H1 (cell line): ENCODE measurements at regions not wholly inside any gene's neighbourhood (a gene's known extent, or its start where the extent isn't known, plus 50 kb on each side); places are given as distances from the start of the nearest gene placed in this dataset.

Experiments
- CTCF ChIA-PET: fragments of 300-600 bp; sonication (Branson Sonifier 250); formaldehyde crosslinking; loops from one replicate; lab custom pipeline; 2021; ENCODE audit not compliant: partially characterized antibody; lab: Charles Lee
- POLR2A ChIA-PET: fragments of 300-600 bp; sonication (Branson Sonifier 250); formaldehyde crosslinking; loops from one replicate; lab custom pipeline; 2021; ENCODE audit warnings: inconsistent platforms; ENCODE audit not compliant: partially characterized antibody; lab: Charles Lee
- DNase-seq, 2 experiments: peaks; one replicate each; pipeline versions ENCODE4 v3.0.0 to v3.0.0-alpha.2; 2010 to 2022; ENCODE audit warnings: low spot score in 2 of 2, low read depth in 1 of 2, mixed read lengths in 1 of 2
- FAIRE-seq: peaks from 2 replicates; lab custom pipeline; 2011; peaks lifted over from hg19 to GRCh38; lab: Jason Lieb, UNC
- H2AFZ ChIP-seq: 2 replicates; pipeline ENCODE4 v1.8.1; 2012; ENCODE audit warnings: low read length, inconsistent platforms
- H2AK5ac ChIP-seq: 2 replicates; pipeline ENCODE4 v1.6.1; 2013; ENCODE audit warnings: low read depth, low read length
- H2BK120ac ChIP-seq: replicated peaks from 2 replicates; pipeline ENCODE3; 2013; ENCODE audit warnings: low read depth, low read length, inconsistent platforms
- H2BK12ac ChIP-seq: 2 replicates; pipeline ENCODE4 v1.6.1; 2013; ENCODE audit warnings: low read depth, low read length
- H2BK15ac ChIP-seq: 2 replicates; pipeline ENCODE4 v1.6.1; 2013; ENCODE audit warnings: low read length
- H2BK20ac ChIP-seq: 2 replicates; pipeline ENCODE4 v1.6.1; 2013; ENCODE audit warnings: low read length
- H2BK5ac ChIP-seq: 2 replicates; pipeline ENCODE4 v1.6.1; 2013; ENCODE audit warnings: low read depth, low read length
- H3K14ac ChIP-seq: 2 replicates; pipeline ENCODE4 v1.6.1; 2013; ENCODE audit warnings: inconsistent platforms; ENCODE audit not compliant: insufficient read length
- H3K18ac ChIP-seq: 2 replicates; pipeline ENCODE4 v1.6.1; 2013; ENCODE audit warnings: low read length; ENCODE audit errors: extremely low read depth
- H3K23ac ChIP-seq: 2 replicates; pipeline ENCODE4 v1.6.1; 2013; ENCODE audit warnings: inconsistent platforms; ENCODE audit not compliant: insufficient read length
- H3K23me2 ChIP-seq: 2 replicates; pipeline ENCODE4 v1.6.1; 2013; ENCODE audit warnings: low read depth, low read length
- H3K27ac ChIP-seq: 2 replicates; pipeline ENCODE4 v1.6.1; 2011; ENCODE audit warnings: low read depth, low read length, inconsistent platforms
- H3K27me3 ChIP-seq, 4 experiments: replicated peaks in 1 of 4; 1 replicate in 1 of 4; 2 replicates in 3 of 4; pipeline versions ENCODE4 v1.6.1 to v1.8.1; 2011 to 2013; ENCODE audit warnings: low read length in 3 of 4, mild to moderate bottlenecking in 3 of 4, inconsistent platforms in 2 of 4, mixed read lengths in 2 of 4, moderate library complexity in 1 of 4; ENCODE audit not compliant: control insufficient read depth in 3 of 4, insufficient read depth in 3 of 4; ENCODE audit errors: extremely low read depth in 1 of 4
- H3K36me3 ChIP-seq, 4 experiments: 2 replicates each; pipeline versions ENCODE4 v1.6.1 to v1.8.1; 2011 to 2013; ENCODE audit warnings: mild to moderate bottlenecking in 4 of 4, low read length in 3 of 4, moderate library complexity in 2 of 4, control low read depth in 1 of 4, inconsistent platforms in 1 of 4; ENCODE audit not compliant: insufficient read depth in 4 of 4, control insufficient read depth in 2 of 4
- H3K4ac ChIP-seq: replicated peaks from 2 replicates; pipeline ENCODE3; 2013; ENCODE audit warnings: low read length, low read depth, mixed read lengths, inconsistent platforms; ENCODE audit not compliant: insufficient read length
- H3K4me1 ChIP-seq, 4 experiments: replicated peaks in 1 of 4; 1 replicate in 1 of 4; 2 replicates in 3 of 4; pipeline versions ENCODE4 v1.6.1 to v1.8.1; 2011 to 2013; ENCODE audit warnings: low read length in 3 of 4, inconsistent platforms in 2 of 4, mixed read lengths in 1 of 4; ENCODE audit not compliant: insufficient read depth in 4 of 4, control insufficient read depth in 3 of 4
- H3K4me2 ChIP-seq, 2 experiments: 2 replicates each; pipeline versions ENCODE4 v1.6.1 to v1.8.1; 2011 to 2013; ENCODE audit warnings: low read depth in 2 of 2, low read length in 2 of 2, control low read depth in 1 of 2, inconsistent platforms in 1 of 2, mild to moderate bottlenecking in 1 of 2; ENCODE audit not compliant: insufficient read depth in 1 of 2
- H3K4me3 ChIP-seq, 4 experiments: fragments of 200-600, 300-600 bp in 1 of 4; sonication (generic), shearing (Covaris generic), sonication (Bioruptor Twin) in 1 of 4; 2 replicates each; pipeline versions ENCODE4 v1.5.1 to v1.8.1; 2011 to 2016; ENCODE audit warnings: low read length in 4 of 4, low read depth in 3 of 4, control low read depth in 2 of 4, inconsistent platforms in 2 of 4, mild to moderate bottlenecking in 2 of 4, mixed read lengths in 1 of 4, moderate library complexity in 1 of 4; ENCODE audit not compliant: insufficient read depth in 2 of 4; ENCODE audit errors: extremely low read depth in 1 of 4
- H3K56ac ChIP-seq: replicated peaks from 2 replicates; pipeline ENCODE3; 2013; ENCODE audit warnings: low read depth, mild to moderate bottlenecking, mixed read lengths, low read length, inconsistent platforms; ENCODE audit not compliant: insufficient read length
- H3K79me1 ChIP-seq: 2 replicates; pipeline ENCODE4 v1.6.1; 2013; ENCODE audit warnings: low read depth, low read length, control low read depth
- H3K79me2 ChIP-seq, 2 experiments: 2 replicates each; pipeline versions ENCODE4 v1.6.1 to v1.8.1; 2012 to 2013; ENCODE audit warnings: low read length in 2 of 2, mild to moderate bottlenecking in 2 of 2, inconsistent platforms in 1 of 2; ENCODE audit not compliant: insufficient read depth in 2 of 2, control insufficient read depth in 1 of 2
- H3K9ac ChIP-seq, 4 experiments: replicated peaks in 1 of 4; 1 replicate in 1 of 4; 2 replicates in 3 of 4; pipeline versions ENCODE4 v1.6.1 to v1.8.1; 2011 to 2013; ENCODE audit warnings: low read depth in 3 of 4, low read length in 3 of 4, control low read depth in 2 of 4, mild to moderate bottlenecking in 2 of 4, moderate library complexity in 2 of 4, inconsistent platforms in 1 of 4; ENCODE audit errors: extremely low read depth in 1 of 4
- H3K9me3 ChIP-seq, 2 experiments: 2 replicates each; pipeline versions ENCODE4 v1.6.1 to v1.8.1; 2012 to 2013; ENCODE audit warnings: mild to moderate bottlenecking in 2 of 2, moderate library complexity in 2 of 2, control low read depth in 1 of 2, inconsistent platforms in 1 of 2, low read depth in 1 of 2, low read length in 1 of 2, mixed read lengths in 1 of 2; ENCODE audit not compliant: insufficient read depth in 2 of 2
- H4K20me1 ChIP-seq, 2 experiments: replicated peaks in 1 of 2; 2 replicates each; pipeline versions ENCODE3 to v1.8.1; 2011 to 2013; ENCODE audit warnings: inconsistent platforms in 2 of 2, low read length in 2 of 2, mild to moderate bottlenecking in 1 of 2; ENCODE audit not compliant: insufficient read depth in 2 of 2, control insufficient read depth in 1 of 2
- H4K5ac ChIP-seq: 2 replicates; pipeline ENCODE4 v1.6.1; 2013; ENCODE audit warnings: low read length, low read depth, mixed read lengths, inconsistent platforms; ENCODE audit not compliant: insufficient read length
- H4K8ac ChIP-seq: 2 replicates; pipeline ENCODE4 v1.8.0; 2013; ENCODE audit warnings: mild to moderate bottlenecking, moderate library complexity, low read length, inconsistent platforms; ENCODE audit not compliant: insufficient read depth; ENCODE audit errors: extremely low read depth
- H4K91ac ChIP-seq: replicated peaks from 2 replicates; pipeline ENCODE3; 2013; ENCODE audit warnings: low read length, mixed read lengths, inconsistent platforms; ENCODE audit not compliant: insufficient read length
- KDM1A ChIP-seq: fragments of 200-600, 300-600 bp; sonication (generic); IDR thresholded peaks from 2 replicates; pipeline ENCODE4 v1.7.1; 2016; ENCODE audit warnings: mild to moderate bottlenecking, low read length, borderline replicate concordance
- KDM4A ChIP-seq: IDR thresholded peaks from one replicate; pipeline ENCODE4 v1.7.1; 2012; ENCODE audit warnings: low read depth, mild to moderate bottlenecking, moderate library complexity, low read length, inconsistent platforms; ENCODE audit not compliant: severe bottlenecking
- NRF1 ChIP-seq: IDR thresholded peaks from 2 replicates; pipeline ENCODE4 v1.6.1; 2011; ENCODE audit warnings: mild to moderate bottlenecking, low read depth, low read length, improper control_type of control experiment
- RAD21 ChIP-seq, 2 experiments: IDR thresholded peaks in 1 of 2; conservative IDR thresholded peaks in 1 of 2; 2 replicates each; pipeline ENCODE4 v1.6.1; 2011; ENCODE audit warnings: low read depth in 2 of 2, low read length in 2 of 2, improper control_type of control experiment in 1 of 2, inconsistent platforms in 1 of 2, mild to moderate bottlenecking in 1 of 2, moderate library complexity in 1 of 2
- RNF2 ChIP-seq: fragments of 200-900, 300-1000 bp; sonication (generic); IDR thresholded peaks from 2 replicates; pipeline ENCODE4 v1.7.1; 2016; ENCODE audit warnings: borderline replicate concordance, low read depth, mild to moderate bottlenecking, antibody characterized with exemption, low read length; ENCODE audit not compliant: poor library complexity, severe bottlenecking; ENCODE audit errors: missing control alignments
- SIX5 ChIP-seq: IDR thresholded peaks from 2 replicates; pipeline ENCODE4 v1.6.1; 2011; ENCODE audit warnings: mild to moderate bottlenecking, low read depth, low read length
- TF ChIP-seq, protein P1 (sequence below), 3 experiments: IDR thresholded peaks; 1 replicate in 2 of 3; 2 replicates in 1 of 3; pipeline versions ENCODE4 v1.5.1 to v1.6.1; 2011; ENCODE audit warnings: low read length in 3 of 3, mild to moderate bottlenecking in 3 of 3, inconsistent platforms in 2 of 3, low read depth in 1 of 3, moderate library complexity in 1 of 3; ENCODE audit not compliant: insufficient read depth in 1 of 3; ENCODE audit errors: control extremely low read depth in 1 of 3

GRCh38 chr15:67935244-67935643, 95.4 kb upstream of the RNU6-1 start:
- no peaks in the 10 kb centered on the region for H3K79me2 ChIP-seq
- H3K14ac ChIP-seq, result no peak overlapping the region
- H3K4ac ChIP-seq, result no peak overlapping the region
- no peaks in the 10 kb centered on the region for H3K79me1 ChIP-seq
- H2BK15ac ChIP-seq, result no peak overlapping the region
- H3K27ac ChIP-seq, result no peak overlapping the region
- H3K27me3 ChIP-seq, result no peaks in the 10 kb centered on the region
- H3K36me3 ChIP-seq, result no peaks in the 10 kb centered on the region
- no peaks in the 10 kb centered on the region for H3K4me1 ChIP-seq
- DNase-seq, result no peak
- H3K23me2 ChIP-seq, result no peaks in the 10 kb centered on the region
- FAIRE-seq, result no peak
- no peak overlapping the region for H4K91ac ChIP-seq
- H2BK120ac ChIP-seq, result no peak overlapping the region
- ChIA-PET CTCF (interaction anchor here (0.5 to 1.3 kb wide), 3 partner anchors 17 to 228 kb away, joined by 3 to 4 read pairs (median 3); no protein-coding TSS in a partner anchor), POLR2A (no interaction called here)
- no peaks in the 10 kb centered on the region for H3K9me3 ChIP-seq
- H2BK20ac ChIP-seq, result no peak overlapping the region
- no peak overlapping the region for H2BK5ac ChIP-seq
- H3K4me3 ChIP-seq, result no peak overlapping the region
- H4K8ac ChIP-seq, result no peak overlapping the region
- H3K4me2 ChIP-seq, result no peak overlapping the region
- no peak overlapping the region for H4K5ac ChIP-seq
- no peak overlapping the region for H2AK5ac ChIP-seq
- H3K9ac ChIP-seq, result no peak overlapping the region
- H4K20me1 ChIP-seq, result no peaks in the 10 kb centered on the region
- no peak overlapping the region for H3K18ac ChIP-seq
- no peak overlapping the region for H2BK12ac ChIP-seq
- no peak for TF ChIP-seq KDM1A
- TF ChIP-seq SIX5, result no peak
- TF ChIP-seq KDM4A, result no peak
- TF ChIP-seq, protein P1, sequence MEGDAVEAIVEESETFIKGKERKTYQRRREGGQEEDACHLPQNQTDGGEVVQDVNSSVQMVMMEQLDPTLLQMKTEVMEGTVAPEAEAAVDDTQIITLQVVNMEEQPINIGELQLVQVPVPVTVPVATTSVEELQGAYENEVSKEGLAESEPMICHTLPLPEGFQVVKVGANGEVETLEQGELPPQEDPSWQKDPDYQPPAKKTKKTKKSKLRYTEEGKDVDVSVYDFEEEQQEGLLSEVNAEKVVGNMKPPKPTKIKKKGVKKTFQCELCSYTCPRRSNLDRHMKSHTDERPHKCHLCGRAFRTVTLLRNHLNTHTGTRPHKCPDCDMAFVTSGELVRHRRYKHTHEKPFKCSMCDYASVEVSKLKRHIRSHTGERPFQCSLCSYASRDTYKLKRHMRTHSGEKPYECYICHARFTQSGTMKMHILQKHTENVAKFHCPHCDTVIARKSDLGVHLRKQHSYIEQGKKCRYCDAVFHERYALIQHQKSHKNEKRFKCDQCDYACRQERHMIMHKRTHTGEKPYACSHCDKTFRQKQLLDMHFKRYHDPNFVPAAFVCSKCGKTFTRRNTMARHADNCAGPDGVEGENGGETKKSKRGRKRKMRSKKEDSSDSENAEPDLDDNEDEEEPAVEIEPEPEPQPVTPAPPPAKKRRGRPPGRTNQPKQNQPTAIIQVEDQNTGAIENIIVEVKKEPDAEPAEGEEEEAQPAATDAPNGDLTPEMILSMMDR (IDR thresholded peaks at IDR 0.05; ENCODE audit: control extremely low read depth in 1 of 3, insufficient read depth in 1 of 3, low read depth in 1 of 3, low read length in 3 of 3), result peak in 2 of 3 experiments; percentile 4 to 34; a peak in 2 of 4 replicates
- TF ChIP-seq RNF2, result no peak
- no peak for TF ChIP-seq NRF1
- TF ChIP-seq RAD21 (IDR thresholded peaks at IDR 0.05 in 1 of 2, conservative IDR thresholded peaks at IDR 0.05 in 1 of 2; ENCODE audit: low read depth in 2 of 2, low read length in 2 of 2), result peak in 1 of 2 experiments; percentile 39; a peak in 1 of 4 replicates
- H3K56ac ChIP-seq, result no peak overlapping the region
- no peak overlapping the region for H2AFZ ChIP-seq
- no peak overlapping the region for H3K23ac ChIP-seq
